NCI-H460 (cell line): ENCODE measurements at regions not wholly inside any gene's neighbourhood (a gene's known extent, or its start where the extent isn't known, plus 50 kb on each side); places are given as distances from the start of the nearest gene placed in this dataset.
"Not testable (repeated sequence)": the region's sequence is repeated elsewhere in the genome, so short reads cannot be mapped to it uniquely, and the experiment has no call there.

ENCODE experiments used
- DNase-seq: peaks from one replicate; pipeline ENCODE4 v3.0.0-alpha.2; 2016; ENCODE audit warnings: low read depth; ENCODE audit errors: extremely low read depth

DNA sequence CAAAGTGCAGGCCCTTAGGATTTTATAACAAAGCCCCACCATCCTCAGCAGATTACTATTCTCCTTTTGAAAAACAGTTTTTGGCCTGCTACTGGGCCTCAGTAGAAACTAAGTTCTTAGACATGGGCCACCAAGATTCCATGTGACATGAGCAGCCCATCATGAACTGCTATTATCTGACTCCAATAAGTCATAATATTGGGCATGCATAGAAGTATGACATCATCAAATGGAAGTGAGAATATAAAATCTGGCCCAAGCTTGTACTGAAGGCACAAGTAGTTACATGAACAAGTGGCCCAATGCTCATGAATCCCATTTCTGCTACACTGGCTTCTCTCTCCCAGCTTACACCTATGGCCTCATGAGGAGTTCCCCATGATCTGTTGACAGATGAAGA lies 404.8 kb downstream of the EPHA5 start:
- no peak for DNase-seq

- no peak for DNase-seq
Measured at GRCh38 chr4:65259296-65259695, 411.0 kb downstream of the EPHA5 start.

GRCh38 chr4:65250916-65251315 lies 419.4 kb downstream of the EPHA5 start:
- no peak for DNase-seq

GRCh38 chr4:65249111-65249510 lies 421.2 kb downstream of the EPHA5 start:
- DNase-seq: no peak

DNA sequence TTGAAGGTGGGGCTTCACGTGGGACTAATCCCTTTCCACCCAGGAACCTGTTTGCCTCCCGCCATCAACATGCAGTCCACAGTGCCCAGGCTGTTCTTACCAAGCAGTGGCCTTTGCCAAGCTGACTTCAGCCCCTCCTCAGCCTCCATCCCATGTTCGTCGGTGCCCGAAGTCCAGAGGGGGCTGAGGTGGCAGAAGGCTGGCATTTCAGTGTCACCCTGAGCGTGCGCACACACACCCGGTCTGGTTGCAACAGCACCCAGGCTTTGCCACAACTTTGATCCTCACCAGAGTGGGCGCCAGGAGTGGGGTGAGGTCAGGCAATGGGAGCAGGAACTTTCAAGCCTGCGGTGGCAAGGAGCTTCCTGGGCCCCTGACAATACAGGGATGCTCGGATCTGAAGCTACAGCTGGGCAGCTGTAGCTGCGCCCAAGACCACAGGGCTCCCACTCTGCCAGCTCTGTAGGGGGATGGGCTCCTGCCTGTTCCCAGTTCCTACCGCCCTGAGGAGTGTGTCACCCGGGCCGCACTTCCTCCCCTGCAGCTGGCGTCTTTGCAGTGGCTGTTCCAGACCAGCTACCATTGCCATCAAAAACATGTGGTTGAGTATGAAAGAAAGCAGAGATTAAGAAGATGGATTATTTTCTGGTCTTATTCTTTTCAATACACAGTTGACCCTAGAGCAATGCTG lies 428.0 kb downstream of the EPHA5 start:
- no peak for DNase-seq

GRCh38 chr4:65241257-65241997 lies 428.9 kb downstream of the EPHA5 start:
- no peak for DNase-seq

DNA sequence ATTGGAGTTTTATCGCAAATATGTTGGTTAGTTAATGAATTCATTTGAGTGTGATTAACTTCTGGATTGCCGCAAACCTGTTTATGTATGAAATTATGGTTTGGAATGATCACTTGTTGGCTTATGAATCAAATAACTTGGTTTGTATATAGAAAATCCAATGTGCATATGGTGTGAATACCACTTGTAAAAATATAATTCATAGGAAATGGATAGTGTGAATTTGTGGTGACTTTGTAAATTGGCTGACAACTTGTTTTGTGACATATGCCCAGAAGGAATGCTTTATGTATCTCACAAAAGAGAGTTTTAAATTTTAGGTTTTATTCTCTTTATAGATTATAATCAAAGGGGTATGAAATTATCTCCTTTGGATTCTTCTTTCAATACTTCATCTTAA lies 436.2 kb downstream of the EPHA5 start:
- DNase-seq: no peak

- no peak for DNase-seq
Measured at GRCh38 chr4:65227628-65228027, 442.7 kb downstream of the EPHA5 start.

DNA sequence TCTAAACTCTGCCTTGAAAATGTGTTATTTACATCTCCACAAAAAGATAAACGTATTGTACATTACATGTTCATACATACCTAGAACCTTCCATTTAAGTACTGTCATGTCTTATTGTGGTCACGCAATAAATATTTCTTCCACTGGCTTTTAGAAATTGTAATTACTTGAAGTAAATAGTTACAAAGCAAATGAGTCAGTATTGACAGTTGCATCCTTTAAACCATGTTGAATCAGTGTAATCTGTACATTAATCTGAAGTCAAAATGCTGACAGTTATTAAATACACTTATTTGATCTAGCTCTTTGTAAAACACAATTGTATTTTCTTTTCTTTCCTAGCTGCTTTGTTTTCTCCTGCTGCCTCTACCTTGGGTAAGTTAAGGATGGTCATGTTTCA lies 446.7 kb downstream of the EPHA5 start:
- DNase-seq: no peak

DNA sequence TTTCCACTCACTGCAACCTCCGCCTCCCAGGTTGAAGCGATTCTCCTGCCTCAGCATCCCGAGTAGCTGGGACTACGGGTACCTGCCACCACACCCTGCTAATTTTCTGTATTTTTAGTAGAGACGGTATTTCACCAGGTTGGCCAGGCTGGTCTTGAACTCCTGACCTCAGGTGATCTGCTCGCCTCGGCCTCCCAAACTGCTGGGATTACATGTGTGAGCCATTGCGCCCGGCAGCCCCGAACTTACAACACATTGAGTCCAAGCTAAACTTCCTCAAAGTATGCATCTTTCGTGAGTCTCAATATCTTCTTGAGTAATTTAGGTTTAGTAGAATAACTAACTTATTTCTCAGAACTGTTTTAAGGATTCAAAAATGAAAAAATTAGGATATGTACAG lies 447.2 kb downstream of the EPHA5 start:
- DNase-seq: not testable (repeated sequence)

DNA sequence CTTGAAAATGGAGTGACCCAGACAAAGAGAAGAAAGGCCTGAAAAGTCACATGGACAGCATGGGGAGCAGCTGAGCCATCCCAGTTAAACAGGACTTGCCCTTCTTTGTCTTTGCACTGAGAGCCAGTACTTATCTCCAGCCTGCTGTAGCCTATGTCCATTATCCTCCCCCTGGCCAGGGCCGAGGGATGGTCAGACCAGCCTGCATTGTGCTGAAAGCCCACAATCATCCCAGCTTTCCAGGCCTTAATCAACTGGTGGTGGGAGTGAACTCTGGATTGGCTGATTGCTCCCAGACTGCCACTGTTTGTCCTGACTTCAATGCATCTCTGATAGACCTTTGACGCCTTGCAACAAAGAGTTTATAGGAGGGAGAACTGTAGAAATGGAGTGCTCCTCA lies 453.1 kb downstream of the EPHA5 start:
- no peak for DNase-seq

- DNase-seq: no peak
Measured at GRCh38 chr4:65202853-65203236, 467.4 kb downstream of the EPHA5 start.

DNA sequence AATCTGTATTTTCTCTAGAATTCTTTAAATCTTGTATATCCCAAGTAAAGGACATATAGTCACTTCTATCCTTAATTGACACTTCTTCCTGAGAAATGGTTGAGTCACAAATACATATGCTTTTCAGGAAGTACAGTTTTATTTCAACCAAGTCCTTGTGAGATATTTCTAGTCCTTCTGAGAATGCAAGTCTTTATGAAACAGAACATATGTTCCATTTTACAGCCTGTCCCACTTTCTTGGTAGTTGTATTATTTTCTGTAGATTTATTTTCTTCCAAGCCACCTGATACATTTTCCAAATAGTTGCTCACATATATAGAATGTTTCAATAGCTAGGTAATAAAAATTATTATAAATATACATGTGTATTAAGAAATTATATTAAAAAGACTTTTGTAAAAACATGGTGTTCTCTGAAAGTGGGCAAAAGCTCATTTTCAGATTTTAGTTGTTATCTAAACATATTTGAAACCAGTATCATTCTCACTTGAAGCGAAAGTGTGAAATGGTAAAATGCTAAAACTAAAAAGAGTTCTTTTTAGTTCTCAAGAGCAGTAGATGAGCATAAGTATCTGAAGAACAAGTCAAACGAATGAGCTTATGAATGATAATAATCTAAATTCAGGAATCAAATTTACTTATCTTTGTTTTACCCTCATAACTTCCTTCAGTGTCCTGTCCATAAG lies 468.0 kb downstream of the EPHA5 start:
- DNase-seq: no peak

- no peak for DNase-seq
Measured at GRCh38 chr4:65195666-65196065, 474.6 kb downstream of the EPHA5 start.

GRCh38 chr4:65195002-65195401 lies 475.3 kb downstream of the EPHA5 start:
- no peak for DNase-seq

GRCh38 chr4:65193985-65194384 lies 476.3 kb downstream of the EPHA5 start:
- DNase-seq: no peak

DNA sequence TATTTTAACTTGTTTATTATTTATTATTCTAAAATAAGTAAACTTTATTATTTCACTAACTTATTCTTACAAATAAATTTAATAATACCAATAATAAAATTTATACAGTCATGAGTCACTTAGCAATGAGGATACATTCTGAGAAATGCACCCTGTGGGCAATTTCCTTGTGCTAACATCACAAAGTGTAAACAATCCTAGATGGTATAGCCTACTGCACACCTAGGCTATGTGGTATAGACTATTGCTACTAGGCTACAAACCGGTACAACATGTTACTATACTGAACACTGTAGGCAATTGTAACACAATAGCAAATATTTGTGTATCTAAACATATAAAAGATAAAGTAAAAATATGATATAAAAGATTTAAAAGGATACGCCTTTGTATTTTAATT lies 479.5 kb downstream of the EPHA5 start:
- DNase-seq: no peak

DNA sequence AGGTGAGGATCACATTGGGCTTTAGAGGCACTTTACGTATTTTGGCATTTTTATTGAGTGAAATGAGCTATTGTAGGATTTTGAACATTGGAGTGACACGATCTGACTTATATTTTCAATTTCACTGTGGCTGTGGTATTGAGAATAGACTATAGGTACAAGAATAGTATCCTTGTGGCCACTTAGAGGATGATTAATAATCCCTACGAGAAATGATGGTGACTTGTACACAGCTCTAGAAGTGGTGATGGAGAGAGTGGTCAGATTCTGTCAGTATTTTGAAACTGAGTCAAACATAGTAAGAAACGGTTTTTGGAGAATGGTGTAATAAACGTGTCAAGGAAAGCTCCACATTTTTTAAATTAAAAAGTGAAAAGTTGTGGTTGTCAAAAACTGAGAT lies 494.7 kb downstream of the EPHA5 start:
- no peak for DNase-seq

DNA sequence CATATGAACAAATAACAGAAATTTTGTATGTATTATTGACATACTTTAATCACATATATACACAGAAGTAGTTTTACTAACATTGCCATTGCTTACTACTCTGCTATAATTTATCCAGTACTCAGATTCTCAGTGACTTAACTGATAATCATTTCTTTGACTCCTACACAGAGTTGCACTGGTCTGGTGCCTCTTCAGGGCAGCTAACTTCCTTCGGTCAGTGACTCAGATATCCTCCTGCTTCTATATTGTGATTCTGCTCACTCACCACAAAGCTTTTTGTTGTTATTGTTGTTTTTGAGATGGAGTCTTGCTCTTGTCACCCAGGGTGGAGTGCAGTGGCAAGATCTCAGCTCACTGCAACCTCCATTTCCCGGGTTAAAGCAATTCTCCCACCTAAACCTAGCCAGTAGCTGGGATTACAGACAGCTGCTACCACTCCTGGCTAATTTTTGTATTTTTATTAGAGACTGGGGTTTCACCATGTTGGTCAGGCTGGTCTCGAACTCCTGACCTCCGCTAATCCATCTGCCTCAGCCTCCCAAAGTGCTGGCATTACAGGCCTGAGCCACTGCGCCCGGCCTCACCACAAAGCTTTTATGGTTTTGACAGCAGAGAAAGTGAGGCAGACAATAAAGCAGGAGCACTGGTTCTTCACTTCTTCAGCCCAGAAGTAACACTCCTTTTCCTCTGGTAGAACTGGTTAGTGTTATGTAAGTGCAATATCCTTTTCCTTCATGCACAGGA lies 499.3 kb downstream of the EPHA5 start:
- DNase-seq: no peak

- no peak for DNase-seq
Measured at GRCh38 chr4:65167719-65168118, 502.6 kb downstream of the EPHA5 start.

- DNase-seq: no peak
Measured at GRCh38 chr4:65152205-65152604, 518.1 kb downstream of the EPHA5 start.
